ENCODE measurements at regions not wholly inside any gene's neighbourhood (a gene's known extent, or its start where the extent isn't known, plus 50 kb on each side); places are given as distances from the start of the nearest gene placed in this dataset.

GRCh38 chr4:155515444-155516075 lies 138.8 kb upstream of the MAP9 start:
- Histone ChIP-seq H3K4me1 (ENCODE audit: low read depth) (no peaks in the 10 kb centered on the region), H3K4me3 (no peak overlapping the region), H3K9me3 (no peaks in the 10 kb centered on the region), H3K36me3 (ENCODE audit: low read depth) (no peaks in the 10 kb centered on the region)
- TF ChIP-seq, protein P1, sequence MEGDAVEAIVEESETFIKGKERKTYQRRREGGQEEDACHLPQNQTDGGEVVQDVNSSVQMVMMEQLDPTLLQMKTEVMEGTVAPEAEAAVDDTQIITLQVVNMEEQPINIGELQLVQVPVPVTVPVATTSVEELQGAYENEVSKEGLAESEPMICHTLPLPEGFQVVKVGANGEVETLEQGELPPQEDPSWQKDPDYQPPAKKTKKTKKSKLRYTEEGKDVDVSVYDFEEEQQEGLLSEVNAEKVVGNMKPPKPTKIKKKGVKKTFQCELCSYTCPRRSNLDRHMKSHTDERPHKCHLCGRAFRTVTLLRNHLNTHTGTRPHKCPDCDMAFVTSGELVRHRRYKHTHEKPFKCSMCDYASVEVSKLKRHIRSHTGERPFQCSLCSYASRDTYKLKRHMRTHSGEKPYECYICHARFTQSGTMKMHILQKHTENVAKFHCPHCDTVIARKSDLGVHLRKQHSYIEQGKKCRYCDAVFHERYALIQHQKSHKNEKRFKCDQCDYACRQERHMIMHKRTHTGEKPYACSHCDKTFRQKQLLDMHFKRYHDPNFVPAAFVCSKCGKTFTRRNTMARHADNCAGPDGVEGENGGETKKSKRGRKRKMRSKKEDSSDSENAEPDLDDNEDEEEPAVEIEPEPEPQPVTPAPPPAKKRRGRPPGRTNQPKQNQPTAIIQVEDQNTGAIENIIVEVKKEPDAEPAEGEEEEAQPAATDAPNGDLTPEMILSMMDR (IDR thresholded peaks at IDR 0.05): no peak
- no peak for ATAC-seq
- DNase-seq: no peak
- intact Hi-C loops (cut with DNase I, micrococcal nuclease): no loop called here

GRCh38 chr4:155514628-155515027 lies 137.9 kb upstream of the MAP9 start:
- Histone ChIP-seq H3K4me1 (ENCODE audit: low read depth) (no peaks in the 10 kb centered on the region), H3K36me3 (ENCODE audit: low read depth) (no peaks in the 10 kb centered on the region), H3K4me3 (no peak overlapping the region), H3K9me3 (no peaks in the 10 kb centered on the region)
- DNase-seq (no peak), ATAC-seq (no peak)
- intact Hi-C loops (cut with DNase I, micrococcal nuclease): no loop called here
- TF ChIP-seq, protein P1 (IDR thresholded peaks at IDR 0.05): no peak

GRCh38 chr4:155512817-155513216 lies 136.1 kb upstream of the MAP9 start:
- Histone ChIP-seq H3K4me3 (no peak overlapping the region), H3K4me1 (ENCODE audit: low read depth) (no peaks in the 10 kb centered on the region), H3K9me3 (no peaks in the 10 kb centered on the region), H3K36me3 (ENCODE audit: low read depth) (no peaks in the 10 kb centered on the region)
- ATAC-seq (no peak), DNase-seq (no peak)
- TF ChIP-seq, protein P1 (IDR thresholded peaks at IDR 0.05): no peak
- intact Hi-C loops (cut with DNase I, micrococcal nuclease): no loop called here

DNA sequence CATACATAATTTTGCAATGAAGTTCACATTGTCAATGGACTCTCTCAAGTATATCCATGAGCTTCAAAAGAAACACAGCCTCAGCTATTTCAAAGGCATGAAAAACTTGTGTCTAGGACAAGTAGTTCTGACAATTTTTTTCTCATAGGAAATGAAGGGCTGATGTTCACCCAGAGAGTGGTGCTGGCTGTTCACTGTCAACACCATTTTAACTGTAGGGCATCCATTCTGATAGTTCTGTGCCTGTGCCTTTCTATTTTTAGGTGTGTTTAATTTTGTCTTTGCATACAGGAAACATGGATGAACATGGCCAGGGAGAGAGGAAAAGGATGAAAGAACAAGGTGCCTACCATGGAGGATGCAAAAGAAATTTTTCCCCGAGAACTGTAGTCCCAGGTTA lies 135.3 kb upstream of the MAP9 start:
- Histone ChIP-seq H3K4me1 (ENCODE audit: low read depth) (no peaks in the 10 kb centered on the region), H3K4me3 (no peak overlapping the region), H3K36me3 (ENCODE audit: low read depth) (no peaks in the 10 kb centered on the region), H3K9me3 (no peaks in the 10 kb centered on the region)
- intact Hi-C loops (cut with DNase I, micrococcal nuclease): no loop called here
- DNase-seq (no peak), ATAC-seq (no peak)
- TF ChIP-seq, protein P1 (IDR thresholded peaks at IDR 0.05): no peak

- Histone ChIP-seq H3K4me1 (ENCODE audit: low read depth) (no peaks in the 10 kb centered on the region), H3K9me3 (no peaks in the 10 kb centered on the region), H3K36me3 (ENCODE audit: low read depth) (no peaks in the 10 kb centered on the region), H3K4me3 (no peak overlapping the region)
- no peak for DNase-seq
- intact Hi-C loops (cut with DNase I, micrococcal nuclease): no loop called here
- TF ChIP-seq, protein P1 (IDR thresholded peaks at IDR 0.05): no peak
- ATAC-seq: no peak
These were observed 134.0 kb upstream of the MAP9 start for GRCh38 chr4:155510771-155511170.

GRCh38 chr4:155509555-155509954 lies 132.8 kb upstream of the MAP9 start:
- H3K9me3 ChIP-seq: no peaks in the 10 kb centered on the region
- ATAC-seq (no peak), DNase-seq (no peak)
- TF ChIP-seq, protein P1 (IDR thresholded peaks at IDR 0.05): no peak
- H3K4me3 ChIP-seq: no peak overlapping the region
- no peaks in the 10 kb centered on the region for H3K4me1 ChIP-seq (ENCODE audit: low read depth)
- intact Hi-C loops (cut with DNase I, micrococcal nuclease): no loop called here
- no peaks in the 10 kb centered on the region for H3K36me3 ChIP-seq (ENCODE audit: low read depth)

Data from mucosa of descending colon (tissue), 3 donors.